SK-N-SH (cell line): ENCODE measurements at regions not wholly inside any gene's neighbourhood (a gene's known extent, or its start where the extent isn't known, plus 50 kb on each side); places are given as distances from the start of the nearest gene placed in this dataset.

Source experiments
- CTCF ChIP-seq: fragments of 200-600 bp; sonication (generic); IDR thresholded peaks from 2 replicates; pipeline ENCODE4 v1.6.1; 2017; ENCODE audit warnings: antibody characterized with exemption, mild to moderate bottlenecking, moderate library complexity
- EZH2phosphoT487 ChIP-seq: fragments of 200-600 bp; sonication (generic); IDR thresholded peaks from 2 replicates; pipeline ENCODE4 v1.6.1; 2017; ENCODE audit warnings: low read depth, mixed run types, mild to moderate bottlenecking, antibody characterized with exemption, moderate library complexity, borderline replicate concordance
- MXI1 ChIP-seq: IDR thresholded peaks from 2 replicates; pipeline ENCODE4 v1.6.1; 2012; ENCODE audit warnings: mild to moderate bottlenecking, low read depth, low read length, improper control_type of control experiment
- NFIC ChIP-seq: IDR thresholded peaks from 2 replicates; pipeline ENCODE4 v1.4.0; 2012; ENCODE audit warnings: borderline replicate concordance
- POLR2AphosphoS5 ChIP-seq: IDR thresholded peaks from 2 replicates; pipeline ENCODE4 v1.6.1; 2012; ENCODE audit warnings: low read depth, low read length
- REST ChIP-seq: IDR thresholded peaks from 2 replicates; pipeline ENCODE4 v1.6.1; 2012; ENCODE audit warnings: mild to moderate bottlenecking, low read depth, low read length, moderate library complexity
- RFX5 ChIP-seq: IDR thresholded peaks from 2 replicates; pipeline ENCODE4 v1.6.1; 2012; ENCODE audit warnings: mild to moderate bottlenecking, improper control_type of control experiment, low read length
- RXRA ChIP-seq: IDR thresholded peaks from 2 replicates; pipeline ENCODE4 v1.4.0; 2012; ENCODE audit warnings: low read depth, mild to moderate bottlenecking, borderline replicate concordance
- SIN3A ChIP-seq: IDR thresholded peaks from 2 replicates; pipeline ENCODE4 v1.6.1; 2012; ENCODE audit warnings: low read depth, mild to moderate bottlenecking, low read length, moderate library complexity, borderline replicate concordance
- TAF1 ChIP-seq: IDR thresholded peaks from 2 replicates; pipeline ENCODE4 v1.6.1; 2012; ENCODE audit warnings: low read depth, mild to moderate bottlenecking, low read length, moderate library complexity, borderline replicate concordance
- TCF12 ChIP-seq: IDR thresholded peaks from 2 replicates; pipeline ENCODE4 v1.4.0; 2012
- ZBTB33 ChIP-seq: IDR thresholded peaks from 2 replicates; pipeline ENCODE4 v1.4.0; 2012; ENCODE audit warnings: low read depth, borderline replicate concordance

- no peak for TF ChIP-seq CTCF
- no peak for TF ChIP-seq ZBTB33
- no peak for TF ChIP-seq TCF12
- no peak for TF ChIP-seq RFX5
- TF ChIP-seq RXRA, result no peak
- no peak for TF ChIP-seq EZH2phosphoT487
- TF ChIP-seq TAF1, result no peak
- no peak for TF ChIP-seq POLR2AphosphoS5
- TF ChIP-seq SIN3A, result no peak
- TF ChIP-seq REST, result no peak
- no peak for TF ChIP-seq NFIC
- TF ChIP-seq MXI1, result no peak
Observed at GRCh38 chr22:48061726-48062125, 1299.3 kb downstream of the TBC1D22A start.
